Chondrocyte (in vitro differentiated cells): ENCODE measurements at regions not wholly inside any gene's neighbourhood (a gene's known extent, or its start where the extent isn't known, plus 50 kb on each side); places are given as distances from the start of the nearest gene placed in this dataset.

Experiments used
- DNase-seq: peaks from one replicate; pipeline ENCODE4 v3.0.0; 2021; ENCODE audit warnings: mixed read lengths, low spot score
- H3K27ac Mint-ChIP-seq: one replicate; pipeline ENCODE4 v1.8.0; 2021; ENCODE audit warnings: mild to moderate bottlenecking, moderate library complexity, mixed read lengths; ENCODE audit not compliant: unreplicated experiment
- H3K27me3 Mint-ChIP-seq: 2 replicates; pipeline ENCODE4 v1.8.0; 2021; ENCODE audit warnings: low read depth, mixed read lengths
- H3K36me3 Mint-ChIP-seq: 2 replicates; pipeline ENCODE4 v1.8.0; 2021; ENCODE audit warnings: low read depth, mixed read lengths
- H3K4me1 Mint-ChIP-seq: 2 replicates; pipeline ENCODE4 v1.8.0; 2021; ENCODE audit warnings: low read depth, mild to moderate bottlenecking, mixed read lengths
- H3K4me3 Mint-ChIP-seq: one replicate; pipeline ENCODE4 v1.8.0; 2021; ENCODE audit warnings: mild to moderate bottlenecking, moderate library complexity, mixed read lengths; ENCODE audit not compliant: unreplicated experiment
- H3K9me3 Mint-ChIP-seq: 2 replicates; pipeline ENCODE4 v1.8.0; 2021; ENCODE audit warnings: low read depth, mixed read lengths
- TF ChIP-seq, protein P1 (sequence below): fragments of 200-600 bp; sonication (generic); IDR thresholded peaks from 2 replicates; pipeline ENCODE4 v1.5.0; 2021; ENCODE audit warnings: antibody characterized with exemption, mild to moderate bottlenecking, moderate library complexity

DNA sequence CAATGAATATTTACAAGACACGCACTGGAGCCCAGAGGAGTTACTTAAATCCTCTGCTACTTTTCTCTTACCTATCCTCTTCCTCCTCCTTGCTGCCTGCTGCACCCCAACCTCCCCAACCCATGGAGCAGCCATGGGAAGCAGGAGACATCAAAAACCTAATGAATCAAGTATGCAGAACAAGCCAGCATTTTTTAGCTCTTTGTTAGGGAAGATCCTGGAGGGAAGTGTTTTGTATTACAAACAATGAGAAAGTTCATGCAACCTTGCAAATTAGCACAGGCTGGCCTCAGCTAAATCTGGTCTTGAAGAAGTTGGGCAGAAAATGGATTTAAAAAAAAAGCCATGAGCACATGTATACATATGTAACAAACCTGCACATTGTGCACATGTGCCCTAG is 498.8 kb downstream of the KIF4B start:
- Mint-ChIP-seq H3K36me3 (no peaks in the 10 kb centered on the region), H3K27ac (no peak overlapping the region), H3K9me3 (no peaks in the 10 kb centered on the region), H3K4me1 (no peaks in the 10 kb centered on the region), H3K4me3 (no peak overlapping the region), H3K27me3 (no peaks in the 10 kb centered on the region)
- TF ChIP-seq, protein P1, sequence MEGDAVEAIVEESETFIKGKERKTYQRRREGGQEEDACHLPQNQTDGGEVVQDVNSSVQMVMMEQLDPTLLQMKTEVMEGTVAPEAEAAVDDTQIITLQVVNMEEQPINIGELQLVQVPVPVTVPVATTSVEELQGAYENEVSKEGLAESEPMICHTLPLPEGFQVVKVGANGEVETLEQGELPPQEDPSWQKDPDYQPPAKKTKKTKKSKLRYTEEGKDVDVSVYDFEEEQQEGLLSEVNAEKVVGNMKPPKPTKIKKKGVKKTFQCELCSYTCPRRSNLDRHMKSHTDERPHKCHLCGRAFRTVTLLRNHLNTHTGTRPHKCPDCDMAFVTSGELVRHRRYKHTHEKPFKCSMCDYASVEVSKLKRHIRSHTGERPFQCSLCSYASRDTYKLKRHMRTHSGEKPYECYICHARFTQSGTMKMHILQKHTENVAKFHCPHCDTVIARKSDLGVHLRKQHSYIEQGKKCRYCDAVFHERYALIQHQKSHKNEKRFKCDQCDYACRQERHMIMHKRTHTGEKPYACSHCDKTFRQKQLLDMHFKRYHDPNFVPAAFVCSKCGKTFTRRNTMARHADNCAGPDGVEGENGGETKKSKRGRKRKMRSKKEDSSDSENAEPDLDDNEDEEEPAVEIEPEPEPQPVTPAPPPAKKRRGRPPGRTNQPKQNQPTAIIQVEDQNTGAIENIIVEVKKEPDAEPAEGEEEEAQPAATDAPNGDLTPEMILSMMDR: no peak
- no peak for DNase-seq

DNA sequence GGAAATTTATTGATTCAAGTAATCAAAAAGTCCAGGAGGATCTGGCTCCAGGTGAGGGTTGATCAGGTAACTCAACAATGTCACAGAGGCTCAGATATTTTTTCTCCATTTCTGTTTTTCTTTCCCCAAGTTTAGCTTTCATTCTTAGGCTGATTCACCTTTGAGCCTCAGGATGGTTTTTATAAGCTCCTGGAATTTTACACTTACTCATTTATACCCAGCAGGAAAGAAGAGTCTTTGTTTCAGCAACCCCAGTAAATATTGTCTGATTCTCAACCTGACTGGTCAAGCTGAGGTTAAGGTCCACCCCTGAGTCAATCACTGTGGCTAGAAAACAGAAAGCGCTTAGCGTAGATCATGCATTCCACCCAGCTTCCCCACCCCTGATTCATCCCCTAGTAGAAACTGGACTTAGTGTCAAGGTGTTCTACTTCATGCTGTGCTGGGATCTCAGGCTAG is 500.6 kb downstream of the KIF4B start:
- H3K4me3 Mint-ChIP-seq: no peak overlapping the region
- TF ChIP-seq, protein P1: no peak
- peaks cover 2% of the 10 kb centered on the region for H3K27me3 Mint-ChIP-seq
- no peaks in the 10 kb centered on the region for H3K36me3 Mint-ChIP-seq
- no peak overlapping the region for H3K27ac Mint-ChIP-seq
- H3K4me1 Mint-ChIP-seq: no peaks in the 10 kb centered on the region
- no peak for DNase-seq
- H3K9me3 Mint-ChIP-seq: no peaks in the 10 kb centered on the region

DNA sequence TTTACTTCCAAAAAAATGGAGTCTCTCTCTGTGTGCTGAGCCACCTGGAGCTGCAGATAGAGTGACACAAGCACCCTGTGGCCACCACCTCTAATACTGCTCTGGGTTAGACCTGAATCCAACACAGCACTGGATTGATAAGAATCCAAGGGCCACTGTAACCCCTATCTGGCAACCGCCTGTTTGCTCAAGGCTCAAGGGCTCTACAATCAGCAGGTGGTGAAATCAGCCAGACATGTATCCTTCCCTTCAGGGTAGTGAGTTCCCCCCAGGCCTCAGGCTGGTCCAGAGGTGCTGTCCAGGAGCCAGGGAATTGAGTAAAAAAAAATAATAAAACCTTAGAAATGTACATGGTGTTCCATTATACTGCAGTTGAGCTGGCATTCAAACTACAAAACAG is 509.0 kb downstream of the KIF4B start:
- no peaks in the 10 kb centered on the region for H3K4me1 Mint-ChIP-seq
- DNase-seq: no peak
- H3K27me3 Mint-ChIP-seq: peaks cover 3% of the 10 kb centered on the region
- no peak overlapping the region for H3K4me3 Mint-ChIP-seq
- H3K9me3 Mint-ChIP-seq: peaks cover 4% of the 10 kb centered on the region
- no peak overlapping the region for H3K27ac Mint-ChIP-seq
- TF ChIP-seq, protein P1: no peak
- H3K36me3 Mint-ChIP-seq: no peaks in the 10 kb centered on the region

DNA sequence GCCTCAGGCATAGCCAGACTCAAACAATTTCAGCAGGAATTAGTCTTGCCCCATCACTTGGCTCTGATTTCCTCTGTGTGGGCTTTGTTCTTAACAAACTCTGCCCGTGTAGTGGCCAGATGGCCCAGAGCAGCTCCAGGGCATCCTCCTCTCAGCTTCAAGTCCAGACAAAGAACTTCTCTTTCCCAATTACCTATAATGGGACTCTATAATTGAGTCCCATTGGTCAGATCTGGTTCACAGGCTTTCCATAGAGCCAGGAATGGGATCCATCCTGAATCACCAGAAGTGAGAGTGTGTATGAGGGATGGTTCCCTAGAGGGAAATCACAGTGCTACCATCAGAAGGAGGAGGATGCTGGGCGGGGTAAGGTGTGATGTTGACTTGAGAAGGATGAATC is 515.8 kb downstream of the KIF4B start:
- H3K27ac Mint-ChIP-seq: no peak overlapping the region
- no peaks in the 10 kb centered on the region for H3K36me3 Mint-ChIP-seq
- TF ChIP-seq, protein P1: no peak
- H3K4me3 Mint-ChIP-seq: no peak overlapping the region
- H3K9me3 Mint-ChIP-seq: no peaks in the 10 kb centered on the region
- peaks cover 4% of the 10 kb centered on the region for H3K27me3 Mint-ChIP-seq
- H3K4me1 Mint-ChIP-seq: no peaks in the 10 kb centered on the region
- no peak for DNase-seq

DNA sequence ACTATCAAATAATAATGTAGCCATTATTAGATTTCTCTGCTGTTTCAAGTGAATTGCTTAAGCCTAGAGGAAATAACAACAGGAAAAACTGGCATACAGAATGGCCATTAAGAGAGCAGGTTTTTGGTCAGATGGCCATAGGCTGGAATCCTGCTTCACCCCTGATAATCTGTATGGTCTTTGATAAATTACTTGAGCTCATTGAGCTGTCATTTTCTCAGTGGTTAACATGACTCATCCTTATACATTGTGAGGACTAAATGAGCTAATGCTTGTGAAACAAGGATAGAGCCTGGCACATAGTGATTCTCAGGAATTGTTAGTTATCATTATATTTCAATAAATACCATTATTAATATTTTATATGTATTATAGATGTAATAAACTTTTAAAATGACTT is 516.5 kb downstream of the KIF4B start:
- TF ChIP-seq, protein P1: no peak
- no peaks in the 10 kb centered on the region for H3K4me1 Mint-ChIP-seq
- DNase-seq: no peak
- H3K27me3 Mint-ChIP-seq: peaks cover 4% of the 10 kb centered on the region
- no peaks in the 10 kb centered on the region for H3K9me3 Mint-ChIP-seq
- no peak overlapping the region for H3K4me3 Mint-ChIP-seq
- no peaks in the 10 kb centered on the region for H3K36me3 Mint-ChIP-seq
- H3K27ac Mint-ChIP-seq: no peak overlapping the region
